OCI-LY7 (cell line): ENCODE measurements at regions not wholly inside any gene's neighbourhood (a gene's known extent, or its start where the extent isn't known, plus 50 kb on each side); places are given as distances from the start of the nearest gene placed in this dataset.
A peak's percentile ranks its signal among the peaks of the same experiment; 100 is the strongest.

Experiments
- BruUV-seq: library from RNA; stranded (reverse); fragments of 400-500 nt; replicated peaks from 2 replicates; lab custom pipeline; 2021; lab: Mats Ljungman, UMichigan
- CTCF ChIA-PET: fragments of 300-600 bp; sonication (Branson Sonifier 250); formaldehyde crosslinking; loops from one replicate; lab custom pipeline; 2022; ENCODE audit warnings: antibody characterized with exemption; ENCODE audit not compliant: unreplicated experiment; lab: Charles Lee
- POLR2A ChIA-PET: fragments of 300-600 bp; sonication (Branson Sonifier 250); formaldehyde crosslinking; loops from one replicate; lab custom pipeline; 2022; ENCODE audit warnings: antibody characterized with exemption; lab: Charles Lee
- DNase-seq: peaks from one replicate; pipeline ENCODE4 v3.0.0-alpha.2; 2015; ENCODE audit warnings: low spot score
- H2AFZ ChIP-seq: fragments of 200-600 bp; sonication (generic), shearing (Covaris generic); 2 replicates; pipeline ENCODE4 v1.6.1; 2014; ENCODE audit warnings: mild to moderate bottlenecking, antibody characterized with exemption, low read length, moderate library complexity
- H3K27ac ChIP-seq: fragments of 200-600 bp; sonication (generic); 2 replicates; pipeline ENCODE4 v1.5.1; 2014; ENCODE audit warnings: mixed run types, low read depth, mild to moderate bottlenecking, moderate library complexity, low read length, inconsistent platforms; ENCODE audit not compliant: poor library complexity, severe bottlenecking
- H3K36me3 ChIP-seq: fragments of 200-600 bp; sonication (generic); 2 replicates; pipeline ENCODE4 v1.6.1; 2014; ENCODE audit warnings: mild to moderate bottlenecking, antibody characterized with exemption, low read length, moderate library complexity, mixed read lengths; ENCODE audit not compliant: insufficient read depth
- H3K4me1 ChIP-seq: fragments of 200-600 bp; sonication (generic); 2 replicates; pipeline ENCODE4 v1.5.1; 2014; ENCODE audit warnings: mild to moderate bottlenecking, low read length; ENCODE audit not compliant: insufficient read depth, poor library complexity, severe bottlenecking
- H3K4me2 ChIP-seq: fragments of 200-600 bp; sonication (generic); 2 replicates; pipeline ENCODE4 v1.6.1; 2014; ENCODE audit warnings: mild to moderate bottlenecking, low read length
- H3K4me3 ChIP-seq: fragments of 200-600 bp; sonication (generic); 2 replicates; pipeline ENCODE4 v1.5.1; 2014; ENCODE audit warnings: mild to moderate bottlenecking, low read depth, low read length; ENCODE audit not compliant: poor library complexity, severe bottlenecking
- H3K79me2 ChIP-seq: fragments of 200-600 bp; sonication (generic); 2 replicates; pipeline ENCODE4 v1.6.1; 2016; ENCODE audit warnings: low read depth, mild to moderate bottlenecking, low read length, moderate library complexity, mixed read lengths; ENCODE audit not compliant: insufficient read depth
- H3K9me2 ChIP-seq: fragments of 200-600 bp; sonication (generic); 2 replicates; pipeline ENCODE4 v1.6.1; 2016; ENCODE audit warnings: mild to moderate bottlenecking, low read length, mixed read lengths; ENCODE audit not compliant: insufficient read depth
- H3K9me3 ChIP-seq: fragments of 200-600 bp; sonication (generic); 2 replicates; pipeline ENCODE4 v1.6.1; 2014; ENCODE audit warnings: mild to moderate bottlenecking, mixed run types, low read length, mixed read lengths
- H4K20me1 ChIP-seq: fragments of 200-600 bp; sonication (generic); 2 replicates; pipeline ENCODE4 v1.6.1; 2014; ENCODE audit warnings: mild to moderate bottlenecking, antibody characterized with exemption, low read length, moderate library complexity, mixed read lengths; ENCODE audit not compliant: insufficient read depth
- CTCF ChIP-seq: fragments of 200-600 bp; sonication (generic); conservative IDR thresholded peaks from 2 replicates; pipeline ENCODE4 v1.5.1; 2014; ENCODE audit warnings: mild to moderate bottlenecking, antibody characterized with exemption, low read length, moderate library complexity, mixed read lengths
- EZH2phosphoT487 ChIP-seq: fragments of 200-600 bp; sonication (generic); IDR thresholded peaks from 2 replicates; pipeline ENCODE4 v1.6.1; 2018; ENCODE audit warnings: low read depth, borderline replicate concordance, mild to moderate bottlenecking, mixed run types, antibody characterized with exemption, low read length, moderate library complexity, mixed read lengths
- intact Hi-C: fragments of 100-400 bp; cut with micrococcal nuclease; formaldehyde crosslinking; loops from one replicate; pipeline ENCODE4 v1.10.0; 2022; ENCODE audit not compliant: unreplicated experiment

- Histone ChIP-seq H2AFZ (no peak overlapping the region), H3K9me2 (no peaks in the 10 kb centered on the region), H3K36me3 (no peaks in the 10 kb centered on the region), H3K4me1 (no peaks in the 10 kb centered on the region), H3K9me3 (no peaks in the 10 kb centered on the region), H4K20me1 (no peaks in the 10 kb centered on the region), H3K27ac (no peak overlapping the region), H3K4me2 (no peak overlapping the region), H3K79me2 (no peaks in the 10 kb centered on the region), H3K4me3 (no peak overlapping the region)
- intact Hi-C loops = no loop called here
- DNase-seq = no peak
- ChIA-PET POLR2A (interaction anchor here (1.0 kb wide), 1 partner anchor 9 kb away, joined by 3 read pairs; no protein-coding TSS in a partner anchor), CTCF (no interaction called here)
- TF ChIP-seq CTCF = no peak
- no peak for TF ChIP-seq EZH2phosphoT487
- no TSS peak for BruUV-seq
These were observed 345.9 kb downstream of the FAM72C start for GRCh38 chr1:143625886-143626285.

- Histone ChIP-seq H3K9me3 (no peaks in the 10 kb centered on the region), H3K27ac (no peak overlapping the region), H3K36me3 (no peaks in the 10 kb centered on the region), H3K4me2 (no peak overlapping the region), H3K79me2 (no peaks in the 10 kb centered on the region), H3K4me3 (no peak overlapping the region), H3K9me2 (no peaks in the 10 kb centered on the region), H2AFZ (no peak overlapping the region), H3K4me1 (no peaks in the 10 kb centered on the region), H4K20me1 (no peaks in the 10 kb centered on the region)
- no peak for TF ChIP-seq EZH2phosphoT487
- TF ChIP-seq CTCF = no peak
- CTCF ChIA-PET = no interaction called here
- no peak for DNase-seq
- POLR2A ChIA-PET = no interaction called here
- no TSS peak for BruUV-seq
- intact Hi-C loops = no loop called here
These were observed 351.9 kb downstream of the FAM72C start for GRCh38 chr1:143619851-143620250.

DNA sequence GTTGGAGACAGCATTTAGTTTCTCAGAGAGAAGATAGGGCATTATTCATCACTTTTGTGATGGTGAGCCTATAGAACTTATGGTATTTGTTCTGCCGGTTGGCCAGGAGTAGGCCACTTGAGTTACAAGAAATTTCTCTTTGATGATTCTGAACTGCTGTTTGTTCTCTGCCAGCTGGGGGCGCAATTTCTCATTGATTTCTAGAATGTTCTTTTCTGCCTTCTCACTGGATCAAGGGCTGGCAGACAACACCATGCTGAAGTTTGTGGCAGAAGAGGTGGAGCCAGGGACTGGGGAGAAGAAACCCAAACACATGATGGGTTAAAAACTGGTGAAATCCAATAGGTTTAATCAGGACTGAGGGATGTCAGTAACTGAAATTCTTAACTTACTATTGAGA lies 360.6 kb downstream of the FAM72C start:
- BruUV-seq = no TSS peak
- Histone ChIP-seq H3K4me1 (no peaks in the 10 kb centered on the region), H3K4me2 (no peak overlapping the region), H2AFZ (no peak overlapping the region), H3K36me3 (no peaks in the 10 kb centered on the region), H3K9me3 (no peaks in the 10 kb centered on the region), H3K9me2 (no peaks in the 10 kb centered on the region), H4K20me1 (no peaks in the 10 kb centered on the region), H3K4me3 (no peak overlapping the region), H3K79me2 (no peaks in the 10 kb centered on the region), H3K27ac (no peak overlapping the region)
- no peak for TF ChIP-seq EZH2phosphoT487
- TF ChIP-seq CTCF = peak; percentile 55
- peak; percentile 2 for DNase-seq
- ChIA-PET POLR2A (no interaction called here), CTCF (no interaction called here)
- intact Hi-C loops = no loop called here
